CD4-positive, alpha-beta T cell treated with Interleukin-17A for 1 hour (primary cell): ENCODE measurements at regions not wholly inside any gene's neighbourhood (a gene's known extent, or its start where the extent isn't known, plus 50 kb on each side); places are given as distances from the start of the nearest gene placed in this dataset.

Experiments
- DNase-seq: peaks from one replicate; pipeline ENCODE4 v3.0.0-alpha.2; 2020

DNA sequence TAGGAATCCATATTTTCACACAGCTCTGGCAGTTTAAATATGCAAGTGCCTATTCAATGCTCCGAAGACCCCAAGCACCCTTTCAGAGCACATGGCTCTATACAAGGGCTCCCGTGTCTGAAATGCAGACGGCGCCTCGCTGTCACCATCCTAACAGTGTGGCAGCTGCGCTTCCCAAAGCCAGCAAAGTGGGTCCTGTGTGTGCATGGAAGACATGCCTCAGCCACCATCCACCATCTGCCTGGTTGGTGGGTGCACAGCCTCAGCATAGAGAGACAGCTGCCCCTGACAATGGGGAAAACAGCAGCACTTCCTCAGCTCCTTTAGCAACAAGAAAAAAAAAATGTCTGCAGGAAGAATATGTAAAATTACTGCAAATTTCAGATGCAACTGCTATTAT lies 218.1 kb downstream of the SP3 start:
- DNase-seq: no peak

- DNase-seq: no peak
Measured at GRCh38 chr2:173749315-173749714, 215.9 kb downstream of the SP3 start.

- DNase-seq: no peak
Measured at GRCh38 chr2:173750353-173750801, 214.8 kb downstream of the SP3 start.

GRCh38 chr2:173750831-173751230 lies 214.3 kb downstream of the SP3 start:
- DNase-seq: no peak

- no peak for DNase-seq
Measured at GRCh38 chr2:173751245-173751975, 213.8 kb downstream of the SP3 start.

DNA sequence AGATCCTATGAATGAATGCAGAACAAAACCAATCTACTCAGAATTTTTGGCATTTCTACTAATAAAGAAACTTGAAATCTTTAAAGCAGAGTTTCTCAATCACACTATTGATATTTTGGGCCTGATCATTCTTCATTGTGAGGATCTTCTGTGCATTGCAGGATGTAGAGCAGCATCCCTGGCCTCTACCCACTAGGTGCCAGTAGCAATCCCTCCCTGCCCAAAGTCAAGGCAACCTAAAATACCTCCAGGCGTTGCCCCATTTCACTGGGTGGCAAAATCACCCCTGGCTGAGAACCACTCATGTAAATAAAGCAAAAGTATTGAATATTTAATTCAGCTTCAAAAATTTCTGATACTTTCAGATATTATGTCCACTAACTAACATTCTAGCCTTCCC lies 213.0 kb downstream of the SP3 start:
- no peak for DNase-seq

GRCh38 chr2:173753441-173753840 lies 211.7 kb downstream of the SP3 start:
- DNase-seq: no peak

- DNase-seq: no peak
Measured at GRCh38 chr2:173754165-173754564, 211.0 kb downstream of the SP3 start.

DNA sequence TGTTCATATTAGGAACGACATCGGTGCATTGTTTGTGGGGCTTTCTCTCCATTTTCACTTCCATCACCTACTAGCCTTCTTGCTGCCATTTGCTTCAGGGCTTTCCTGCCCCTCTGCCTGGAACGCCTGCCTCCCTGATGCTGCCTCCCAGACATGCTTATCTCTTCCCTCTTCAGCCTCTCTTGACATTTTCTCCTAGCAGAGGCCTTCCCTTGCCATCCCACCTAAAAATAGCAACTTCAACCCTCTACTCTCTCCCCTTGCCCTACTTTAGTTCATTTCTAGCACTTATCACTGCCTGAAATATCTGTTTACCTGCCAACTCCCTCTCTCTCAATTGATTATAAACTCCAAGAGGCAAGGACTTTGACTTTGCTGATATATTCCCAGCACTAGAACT lies 210.3 kb downstream of the SP3 start:
- no peak for DNase-seq

DNA sequence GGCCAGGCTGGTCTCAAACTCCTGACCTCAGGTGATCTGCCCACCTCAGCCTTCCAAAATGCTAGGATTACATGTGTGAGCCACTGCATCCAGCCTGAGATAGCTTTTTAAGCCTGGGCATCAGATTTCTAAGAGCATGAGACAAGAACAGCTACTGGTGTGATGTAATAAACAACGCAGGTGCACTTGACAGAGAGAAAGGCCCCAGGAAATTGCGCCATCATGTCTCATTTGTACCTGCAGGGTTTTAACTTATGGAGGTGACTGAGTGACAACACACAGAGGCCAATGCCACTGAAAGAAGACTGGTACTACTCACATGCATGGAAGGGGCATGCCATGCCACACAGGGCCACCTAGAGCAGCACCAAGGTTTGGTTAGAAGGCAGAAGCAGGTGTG lies 209.4 kb downstream of the SP3 start:
- DNase-seq: no peak

- DNase-seq: no peak
Measured at GRCh38 chr2:173759959-173760358, 205.2 kb downstream of the SP3 start.

DNA sequence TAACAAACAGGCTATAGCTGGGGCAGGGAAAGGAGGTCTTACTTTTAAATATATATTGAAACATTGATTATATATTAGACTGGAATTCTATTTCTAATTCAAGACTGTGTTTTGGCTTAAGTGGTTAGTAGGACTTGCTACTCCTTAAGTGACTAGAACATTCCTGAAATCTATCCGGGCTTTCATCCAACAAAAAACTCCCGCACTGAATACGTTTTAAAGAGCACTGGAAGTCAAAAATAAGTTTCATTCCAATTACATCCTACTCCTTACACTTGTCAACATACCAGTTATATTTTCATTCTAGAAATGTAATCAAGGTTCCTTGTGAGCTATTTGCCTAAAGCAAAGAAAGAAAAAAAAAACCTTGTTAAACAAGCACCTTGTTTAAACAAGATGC lies 204.6 kb downstream of the SP3 start:
- DNase-seq: no peak

- no peak for DNase-seq
Measured at GRCh38 chr2:173761603-173762119, 203.5 kb downstream of the SP3 start.

GRCh38 chr2:173762221-173762620 lies 203.0 kb downstream of the SP3 start:
- DNase-seq: no peak

DNA sequence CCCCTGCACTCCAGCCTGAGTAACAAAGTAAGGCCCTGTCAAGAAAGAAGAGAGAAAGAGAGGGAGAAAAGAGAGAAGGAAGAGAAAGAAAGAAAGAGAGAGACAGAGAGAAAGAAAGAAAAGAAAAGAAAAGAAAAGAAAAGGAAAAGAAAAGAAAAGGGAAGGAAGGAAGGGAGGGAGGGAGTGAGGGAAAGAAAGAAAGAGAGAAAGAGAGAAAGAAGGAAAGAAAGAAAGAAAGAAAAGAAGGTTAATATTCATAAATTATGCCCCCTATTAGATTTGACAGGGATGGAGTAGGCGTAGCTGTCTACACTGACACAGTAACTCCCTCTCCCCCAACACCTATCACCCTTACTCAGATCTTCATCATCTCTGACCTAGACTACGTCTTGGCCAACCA lies 202.3 kb downstream of the SP3 start:
- DNase-seq: no peak

GRCh38 chr2:173763641-173764040 lies 201.5 kb downstream of the SP3 start:
- DNase-seq: no peak

GRCh38 chr2:173764094-173764493 lies 201.1 kb downstream of the SP3 start:
- DNase-seq: no peak

- DNase-seq: no peak
Measured at GRCh38 chr2:173766537-173767289, 198.5 kb downstream of the SP3 start.

DNA sequence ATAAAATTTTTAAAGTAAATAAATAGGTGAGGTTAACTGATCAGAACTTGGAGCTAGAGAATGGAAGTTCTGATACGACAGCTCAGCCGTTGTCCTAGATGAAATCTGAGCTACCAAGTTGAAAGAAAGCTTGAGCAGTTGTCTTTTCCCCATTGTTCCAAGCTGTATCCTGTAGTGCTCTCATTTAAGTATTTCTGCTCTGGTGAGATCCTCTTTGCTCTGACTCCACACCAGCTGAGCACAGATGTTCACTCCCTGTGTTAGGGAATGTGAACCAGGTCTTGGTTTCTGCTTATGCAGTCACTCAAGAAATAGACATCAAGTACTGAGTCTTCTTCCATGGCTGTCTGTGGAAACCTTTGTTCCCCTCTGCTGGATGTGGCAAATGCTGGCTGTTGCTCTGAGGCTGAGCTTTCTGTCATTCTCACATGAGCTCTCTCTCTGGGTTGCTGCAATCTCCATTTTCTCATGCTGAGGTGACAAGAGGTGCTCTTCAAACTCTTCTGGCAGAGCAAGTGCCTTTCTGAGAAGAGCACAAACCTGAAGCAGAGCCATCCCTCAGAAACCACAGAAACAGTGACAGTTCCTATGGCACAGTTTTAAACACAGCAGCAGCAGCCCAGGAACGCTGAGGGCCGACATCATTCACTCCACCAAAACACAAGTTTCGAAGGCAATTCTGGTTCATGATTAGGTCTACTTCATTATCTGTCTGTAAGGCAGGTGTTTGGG lies 194.1 kb downstream of the SP3 start:
- DNase-seq: no peak

DNA sequence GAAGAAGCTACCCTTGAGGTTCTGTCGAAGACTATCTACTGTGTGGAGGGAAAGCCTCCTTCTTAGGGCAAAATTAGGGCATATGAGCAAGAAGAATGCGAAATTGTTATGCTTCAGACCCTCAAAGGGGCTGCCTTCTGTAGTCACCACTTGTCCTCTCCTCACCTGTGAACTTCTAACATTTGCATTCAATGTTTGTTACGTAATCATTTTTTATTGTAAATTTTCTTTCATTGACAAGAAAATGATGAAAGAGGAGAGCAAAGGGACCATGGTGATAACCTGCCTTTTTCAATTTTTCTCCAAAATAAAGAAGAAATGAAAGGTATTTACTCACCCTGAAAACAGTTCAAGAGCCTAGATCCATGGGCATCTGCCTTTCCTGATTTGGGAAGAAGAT lies 193.0 kb downstream of the SP3 start:
- no peak for DNase-seq

DNA sequence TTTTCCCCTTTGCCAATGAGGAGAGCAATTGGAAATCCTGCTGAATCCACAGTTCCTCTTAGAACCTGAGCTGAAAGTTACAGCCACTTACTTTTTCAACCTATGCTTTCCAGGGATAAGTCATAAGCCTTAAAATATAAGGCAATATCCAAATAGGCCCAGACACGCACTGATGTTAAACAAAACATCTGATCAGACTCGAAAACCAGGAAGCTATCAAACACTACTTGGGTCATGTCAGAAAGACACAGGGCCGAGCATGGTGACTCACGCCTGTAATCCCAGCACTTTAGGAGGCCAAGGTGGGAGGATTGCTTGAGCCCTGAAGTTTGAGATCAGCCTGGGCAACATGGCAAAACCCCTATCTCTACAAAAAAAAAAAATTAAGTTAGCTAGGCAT lies 192.1 kb downstream of the SP3 start:
- no peak for DNase-seq

DNA sequence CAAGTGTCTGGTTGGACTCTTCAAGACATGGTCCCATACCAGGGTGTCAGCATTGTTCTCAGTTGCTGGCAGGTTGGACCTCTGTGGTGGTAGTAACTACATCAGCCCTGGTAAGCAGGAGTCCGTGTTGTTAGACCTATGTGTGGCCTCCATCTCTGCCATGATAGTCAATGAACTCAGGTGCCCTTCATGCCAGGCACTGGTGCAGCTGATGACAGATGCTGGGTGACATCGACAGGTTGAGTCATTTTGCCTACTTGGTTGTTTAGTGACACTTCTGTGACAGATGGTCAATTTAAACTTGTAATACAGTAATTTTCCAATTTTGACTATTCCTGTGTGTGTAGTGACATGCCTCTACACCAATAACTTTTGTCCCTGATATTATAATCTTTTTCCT lies 189.7 kb downstream of the SP3 start:
- no peak for DNase-seq

DNA sequence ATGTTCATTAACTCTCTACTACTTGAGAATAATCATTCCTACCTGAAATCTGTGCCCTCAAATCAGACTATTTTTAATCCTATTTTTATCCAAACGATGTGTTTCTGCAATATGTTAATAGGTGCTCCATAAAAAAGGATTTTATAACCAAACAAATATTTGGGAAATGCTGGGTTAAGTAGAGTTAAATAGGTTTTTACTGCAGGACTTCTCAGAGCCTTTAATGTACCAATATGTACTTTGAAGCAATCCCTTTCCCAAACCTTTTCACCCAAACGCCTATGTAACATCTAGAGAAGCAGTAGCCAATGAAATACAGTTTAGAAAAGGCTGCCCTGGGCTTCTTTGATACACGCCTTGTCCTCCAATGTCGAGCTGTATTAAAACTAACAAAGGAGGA lies 182.5 kb downstream of the SP3 start:
- DNase-seq: no peak

GRCh38 chr2:173783382-173783781 lies 181.8 kb downstream of the SP3 start:
- DNase-seq: no peak
